Memory B cell (primary cell): ENCODE measurements at regions not wholly inside any gene's neighbourhood (a gene's known extent, or its start where the extent isn't known, plus 50 kb on each side); places are given as distances from the start of the nearest gene placed in this dataset.
"Not testable (repeated sequence)": the region's sequence is repeated elsewhere in the genome, so short reads cannot be mapped to it uniquely, and the experiment has no call there.

Experiments
- ATAC-seq: fragments of 150-1000 bp; cut with Tn5 transposase; 2 replicates; pipeline ENCODE4 v1.10.0; 2021; ENCODE audit warnings: low read depth, mild to moderate bottlenecking, moderate library complexity
- DNase-seq, 2 donors: peaks; one replicate each; pipeline ENCODE4 v3.0.0; 2022; ENCODE audit warnings: low spot score in 2 of 2
- H3K27ac Mint-ChIP-seq: one replicate; pipeline ENCODE4 v1.8.0; 2022; ENCODE audit warnings: mild to moderate bottlenecking, moderate library complexity, mixed read lengths
- H3K27me3 Mint-ChIP-seq: one replicate; pipeline ENCODE4 v1.8.0; 2022; ENCODE audit warnings: mixed read lengths
- H3K36me3 Mint-ChIP-seq: one replicate; pipeline ENCODE4 v1.8.0; 2022; ENCODE audit warnings: mild to moderate bottlenecking, mixed read lengths
- H3K4me1 Mint-ChIP-seq: one replicate; pipeline ENCODE4 v1.8.0; 2022; ENCODE audit warnings: mixed read lengths
- H3K4me3 Mint-ChIP-seq: one replicate; pipeline ENCODE4 v1.8.0; 2022; ENCODE audit warnings: mild to moderate bottlenecking, moderate library complexity, mixed read lengths
- H3K9me3 Mint-ChIP-seq: one replicate; pipeline ENCODE4 v1.8.0; 2022; ENCODE audit warnings: mixed read lengths

GRCh38 chr1:43021547-43022474, 63.1 kb upstream of the SLC2A1 start:
- H3K27ac Mint-ChIP-seq = no peak overlapping the region
- H3K27me3 Mint-ChIP-seq = peaks cover 7% of the 10 kb centered on the region
- H3K4me3 Mint-ChIP-seq = no peak overlapping the region
- no peak for DNase-seq
- H3K4me1 Mint-ChIP-seq = no peaks in the 10 kb centered on the region
- no peaks in the 10 kb centered on the region for H3K36me3 Mint-ChIP-seq
- no peak for ATAC-seq
- no peaks in the 10 kb centered on the region for H3K9me3 Mint-ChIP-seq

GRCh38 chr1:43019226-43019625, 60.6 kb upstream of the SLC2A1 start:
- Mint-ChIP-seq H3K9me3 (no peaks in the 10 kb centered on the region), H3K4me1 (no peaks in the 10 kb centered on the region), H3K36me3 (no peaks in the 10 kb centered on the region), H3K27me3 (peaks cover 10% of the 10 kb centered on the region), H3K27ac (no peak overlapping the region), H3K4me3 (no peak overlapping the region)
- no peak for DNase-seq
- ATAC-seq = no peak

- Mint-ChIP-seq H3K27me3 (peaks cover 17% of the 10 kb centered on the region), H3K36me3 (no peaks in the 10 kb centered on the region), H3K27ac (no peak overlapping the region), H3K9me3 (no peaks in the 10 kb centered on the region), H3K4me3 (no peak overlapping the region), H3K4me1 (no peaks in the 10 kb centered on the region)
- DNase-seq (no peak), ATAC-seq (no peak)
Measured at GRCh38 chr1:43018121-43018520, 59.5 kb upstream of the SLC2A1 start.

- peaks cover 22% of the 10 kb centered on the region for H3K27me3 Mint-ChIP-seq
- H3K36me3 Mint-ChIP-seq = no peaks in the 10 kb centered on the region
- no peak for ATAC-seq
- no peak for DNase-seq
- H3K4me3 Mint-ChIP-seq = no peak overlapping the region
- H3K9me3 Mint-ChIP-seq = no peaks in the 10 kb centered on the region
- H3K4me1 Mint-ChIP-seq = peaks cover 5% of the 10 kb centered on the region
- H3K27ac Mint-ChIP-seq = no peak overlapping the region
Measured at GRCh38 chr1:43015269-43015668, 56.6 kb upstream of the SLC2A1 start.

DNA sequence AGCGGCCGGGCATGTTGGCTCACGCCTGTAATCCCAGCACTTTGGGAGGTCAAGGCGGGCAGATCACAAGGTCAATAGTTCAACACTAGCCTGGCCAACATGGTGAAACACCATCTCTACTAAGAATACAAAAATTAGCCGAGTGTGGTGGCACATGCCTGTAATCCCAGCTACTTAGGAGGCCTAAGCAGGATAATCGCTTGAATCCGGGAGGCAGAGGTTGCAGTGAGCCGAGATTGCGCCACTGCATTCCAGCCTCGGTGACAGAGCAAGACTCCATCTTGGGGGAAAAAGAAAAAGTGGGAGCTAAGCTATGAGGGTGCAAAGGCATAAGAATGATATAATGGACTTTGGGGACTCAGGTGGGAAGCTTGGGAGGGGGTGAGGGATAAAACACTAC, 55.9 kb upstream of the SLC2A1 start:
- not testable (repeated sequence) for ATAC-seq, H3K9me3 Mint-ChIP-seq, DNase-seq, H3K27ac Mint-ChIP-seq, H3K4me1 Mint-ChIP-seq, H3K4me3 Mint-ChIP-seq, H3K36me3 Mint-ChIP-seq
- H3K27me3 Mint-ChIP-seq = peaks cover 22% of the 10 kb centered on the region

DNA sequence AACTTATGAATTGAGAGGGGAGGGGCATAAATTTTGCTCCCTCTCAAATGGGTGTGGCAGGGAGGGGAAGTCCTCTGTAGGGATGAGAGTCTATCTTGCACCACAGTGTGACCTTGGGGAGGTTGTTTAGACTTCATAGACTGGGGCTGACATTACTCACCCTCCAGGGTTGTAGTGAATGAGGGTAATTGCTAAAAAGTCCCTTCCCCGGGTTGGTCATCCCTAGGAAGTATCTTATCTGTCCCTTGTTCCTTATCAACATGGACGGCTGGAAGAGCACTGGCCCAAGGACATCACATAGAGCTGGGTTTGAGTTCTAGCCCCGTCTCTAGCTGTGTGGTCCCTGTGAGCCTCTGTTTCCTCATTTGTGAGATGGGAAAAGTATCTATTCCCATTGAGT, 52.4 kb upstream of the SLC2A1 start:
- ATAC-seq (no peak), DNase-seq (no peak)
- Mint-ChIP-seq H3K27ac (no peak overlapping the region), H3K36me3 (no peaks in the 10 kb centered on the region), H3K4me3 (no peak overlapping the region), H3K9me3 (no peaks in the 10 kb centered on the region), H3K4me1 (peaks cover 6% of the 10 kb centered on the region), H3K27me3 (peaks cover 15% of the 10 kb centered on the region)

- ATAC-seq (peak; percentile 53), DNase-seq (no peak)
- Mint-ChIP-seq H3K36me3 (no peaks in the 10 kb centered on the region), H3K27ac (no peak overlapping the region), H3K9me3 (no peaks in the 10 kb centered on the region), H3K4me1 (peaks cover 6% of the 10 kb centered on the region), H3K27me3 (peaks cover 11% of the 10 kb centered on the region), H3K4me3 (no peak overlapping the region)
Measured at GRCh38 chr1:43009274-43009673, 50.6 kb upstream of the SLC2A1 start.

DNA sequence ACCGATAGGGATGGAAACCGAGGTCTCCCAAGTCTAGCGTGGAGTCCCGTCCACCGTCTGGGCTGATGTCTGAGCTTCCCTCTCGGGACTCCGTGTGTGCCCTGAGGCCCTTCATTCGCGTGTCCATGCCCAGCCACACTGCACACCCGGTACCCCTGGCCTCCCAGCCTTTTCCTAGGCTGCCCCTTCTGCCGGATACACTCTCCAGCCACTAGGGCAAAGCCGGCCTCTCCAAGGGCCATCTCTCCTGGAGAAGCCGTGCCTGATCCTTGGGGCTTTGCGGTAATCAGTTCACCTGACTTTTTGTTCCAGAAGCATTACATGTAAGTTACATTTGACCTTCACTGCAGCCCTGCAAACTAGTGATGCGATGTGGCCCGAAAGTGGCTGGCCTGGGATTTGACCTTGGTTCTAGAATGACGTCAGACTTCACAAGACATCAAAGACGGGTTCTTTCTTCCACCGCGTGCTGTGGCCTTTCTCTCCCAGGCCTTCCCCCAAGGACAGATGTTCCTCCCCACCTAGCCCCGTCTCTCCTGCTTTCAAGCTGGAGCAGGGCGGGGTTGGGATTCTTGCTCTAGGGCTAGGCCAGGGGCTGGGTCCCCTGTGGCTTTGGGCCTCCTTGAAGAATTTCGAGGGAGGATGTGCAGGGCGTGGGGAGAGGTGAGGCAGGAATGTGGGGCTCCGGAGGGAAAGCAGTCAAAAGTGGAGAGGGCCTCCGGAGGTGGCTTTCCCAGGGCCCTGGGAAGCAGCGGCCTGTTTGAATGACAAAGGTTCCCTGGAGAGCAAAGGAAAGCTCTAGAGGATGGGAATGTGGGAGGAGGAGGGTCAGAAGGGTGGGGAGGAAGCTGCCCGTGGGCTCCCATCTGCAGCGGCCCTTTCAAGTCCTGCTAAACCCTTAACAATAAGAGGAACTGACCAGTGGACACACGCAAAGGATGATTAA, 49.7 kb upstream of the SLC2A1 start:
- no peak overlapping the region for H3K27ac Mint-ChIP-seq
- no peak for DNase-seq
- no peaks in the 10 kb centered on the region for H3K36me3 Mint-ChIP-seq
- ATAC-seq = no peak
- H3K27me3 Mint-ChIP-seq = peaks cover 7% of the 10 kb centered on the region
- H3K4me1 Mint-ChIP-seq = peaks cover 6% of the 10 kb centered on the region
- no peaks in the 10 kb centered on the region for H3K9me3 Mint-ChIP-seq
- H3K4me3 Mint-ChIP-seq = no peak overlapping the region
